Naive thymus-derived CD4-positive, alpha-beta T cell (primary cell): ENCODE measurements at regions not wholly inside any gene's neighbourhood (a gene's known extent, or its start where the extent isn't known, plus 50 kb on each side); places are given as distances from the start of the nearest gene placed in this dataset.

Source experiments
- ATAC-seq: fragments of 150-1000 bp; cut with Tn5 transposase; 2 replicates; pipeline ENCODE4 v1.10.0; 2021; ENCODE audit warnings: mild to moderate bottlenecking, moderate library complexity
- CTCF ChIA-PET: fragments of 350-600 bp; sonication (Branson Sonifier 250); formaldehyde crosslinking; loops from one replicate; lab custom pipeline; 2021; ENCODE audit warnings: antibody characterized with exemption; lab: Charles Lee
- POLR2A ChIA-PET: fragments of 350-600 bp; sonication (Branson Sonifier 250); formaldehyde crosslinking; loops from one replicate; lab custom pipeline; 2021; ENCODE audit warnings: antibody characterized with exemption, inconsistent platforms; lab: Charles Lee
- DNase-seq, 9 donors: peaks; one replicate each; pipeline versions ENCODE4 v3.0.0 to v3.0.0-alpha.2; 2020 to 2022; ENCODE audit warnings: mixed read lengths in 1 of 9
- H3K27ac ChIP-seq: one replicate; pipeline ENCODE4 v1.7.0; 2013; ENCODE audit warnings: mild to moderate bottlenecking, low read depth, low read length, moderate library complexity
- H3K27me3 ChIP-seq, 2 donors: one replicate each; pipeline ENCODE4 v1.7.0; 2013; ENCODE audit warnings: low read length in 2 of 2, mild to moderate bottlenecking in 2 of 2, moderate library complexity in 2 of 2; ENCODE audit not compliant: control insufficient read depth in 2 of 2, insufficient read depth in 2 of 2
- H3K36me3 ChIP-seq, 3 experiments: 1 replicate in 2 of 3; 2 replicates in 1 of 3; pipeline ENCODE4 v1.7.0; 2013; ENCODE audit warnings: low read length in 3 of 3, mild to moderate bottlenecking in 3 of 3, moderate library complexity in 1 of 3; ENCODE audit not compliant: insufficient read depth in 3 of 3, control insufficient read depth in 2 of 3
- H3K4me1 ChIP-seq, 2 donors: one replicate each; pipeline ENCODE4 v1.7.0; 2013; ENCODE audit warnings: low read length in 2 of 2, mild to moderate bottlenecking in 2 of 2, moderate library complexity in 1 of 2; ENCODE audit not compliant: control insufficient read depth in 2 of 2, insufficient read depth in 2 of 2
- H3K4me3 ChIP-seq: 2 replicates; pipeline ENCODE4 v1.7.0; 2013; ENCODE audit warnings: mild to moderate bottlenecking, low read length
- H3K9me3 ChIP-seq, 3 experiments: 1 replicate in 2 of 3; 2 replicates in 1 of 3; pipeline ENCODE4 v1.7.0; 2013; ENCODE audit warnings: low read length in 3 of 3; ENCODE audit not compliant: control insufficient read depth in 2 of 3
- H3K27ac Mint-ChIP-seq, 9 donors: one replicate each; pipeline ENCODE4 v1.8.0; 2020 to 2022; ENCODE audit warnings: mixed read lengths in 9 of 9, mild to moderate bottlenecking in 8 of 9, moderate library complexity in 5 of 9, inconsistent platforms in 2 of 9
- H3K27me3 Mint-ChIP-seq, 5 donors: one replicate each; pipeline ENCODE4 v1.8.0; 2021 to 2022; ENCODE audit warnings: mixed read lengths in 5 of 5, mild to moderate bottlenecking in 1 of 5
- H3K36me3 Mint-ChIP-seq, 5 donors: one replicate each; pipeline ENCODE4 v1.8.0; 2020 to 2022; ENCODE audit warnings: mixed read lengths in 5 of 5, mild to moderate bottlenecking in 3 of 5, inconsistent platforms in 1 of 5
- H3K4me1 Mint-ChIP-seq, 7 donors: one replicate each; pipeline ENCODE4 v1.8.0; 2020 to 2022; ENCODE audit warnings: mixed read lengths in 7 of 7, mild to moderate bottlenecking in 3 of 7, inconsistent platforms in 1 of 7
- H3K4me3 Mint-ChIP-seq, 10 donors: one replicate each; pipeline ENCODE4 v1.8.0; 2020 to 2022; ENCODE audit warnings: mild to moderate bottlenecking in 10 of 10, mixed read lengths in 10 of 10, moderate library complexity in 6 of 10, inconsistent platforms in 2 of 10
- H3K9me3 Mint-ChIP-seq, 11 donors: one replicate each; pipeline ENCODE4 v1.8.0; 2020 to 2022; ENCODE audit warnings: mixed read lengths in 11 of 11, mild to moderate bottlenecking in 4 of 11, inconsistent platforms in 1 of 11, moderate library complexity in 1 of 11
- intact Hi-C, 2 donors: fragments of 100-400 bp; cut with micrococcal nuclease; formaldehyde crosslinking; loops; one replicate each; pipeline ENCODE4 v1.15.1; 2023

DNA sequence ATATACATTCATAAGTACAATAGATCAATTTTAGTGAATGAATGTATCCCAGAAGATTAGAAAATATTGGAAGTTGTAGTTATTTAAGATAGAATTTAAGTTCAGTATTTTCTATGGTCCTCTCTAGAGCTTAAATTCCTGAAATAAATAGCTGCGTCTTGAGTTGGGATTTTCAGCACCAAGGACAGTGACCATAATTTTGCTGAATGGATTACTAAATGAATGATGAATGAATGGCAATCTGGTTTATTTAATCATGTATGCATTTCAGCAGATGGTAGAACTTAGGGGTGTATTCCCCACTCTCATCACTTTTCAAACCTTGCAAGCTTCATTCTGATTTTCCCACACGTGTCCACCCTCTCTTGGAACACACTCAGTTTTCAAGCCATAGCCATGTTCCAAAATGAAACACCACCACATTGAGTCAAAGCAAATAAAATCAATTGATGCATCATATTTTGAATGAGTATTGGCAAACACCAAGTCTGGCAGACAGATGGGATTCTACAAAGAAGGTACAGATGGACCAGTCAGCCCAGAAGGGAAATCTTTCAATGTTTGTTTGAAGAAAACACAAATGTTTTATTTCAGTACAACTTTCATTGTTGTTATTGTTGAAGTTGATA is 362.2 kb upstream of the NXPH2 start:
- Mint-ChIP-seq H3K4me3 (no peak overlapping the region), H3K36me3 (peaks cover 0 to 4% (median 0%) of the 10 kb centered on the region in 5 donors), H3K9me3 (peaks cover 0 to 14% (median 6%) of the 10 kb centered on the region in 11 donors), H3K4me1 (no peaks in the 10 kb centered on the region), H3K27me3 (no peaks in the 10 kb centered on the region), H3K27ac (no peak overlapping the region)
- DNase-seq (no peak), ATAC-seq (no peak)
- H3K4me3 ChIP-seq: no peak overlapping the region
- H3K27me3 ChIP-seq: no peaks in the 10 kb centered on the region
- no peak overlapping the region for H3K27ac ChIP-seq
- H3K36me3 ChIP-seq: no peaks in the 10 kb centered on the region
- intact Hi-C loops: no loop called here
- POLR2A ChIA-PET: no interaction called here
- H3K9me3 ChIP-seq: peaks cover 0 to 5% (median 0%) of the 10 kb centered on the region in 3 experiments
- no peaks in the 10 kb centered on the region for H3K4me1 ChIP-seq
- CTCF ChIA-PET: no interaction called here

- ATAC-seq (no peak), DNase-seq (no peak)
- no peak overlapping the region for H3K27ac ChIP-seq
- no peak overlapping the region for H3K4me3 ChIP-seq
- Mint-ChIP-seq H3K27ac (no peak overlapping the region), H3K36me3 (no peaks in the 10 kb centered on the region), H3K27me3 (no peaks in the 10 kb centered on the region), H3K4me1 (no peaks in the 10 kb centered on the region), H3K9me3 (peaks cover 0 to 30% (median 8%) of the 10 kb centered on the region in 11 donors), H3K4me3 (no peak overlapping the region)
- H3K36me3 ChIP-seq: no peaks in the 10 kb centered on the region
- H3K27me3 ChIP-seq: no peaks in the 10 kb centered on the region
- no peaks in the 10 kb centered on the region for H3K4me1 ChIP-seq
- ChIA-PET POLR2A (no interaction called here), CTCF (no interaction called here)
- intact Hi-C loops: no loop called here
- H3K9me3 ChIP-seq: no peaks in the 10 kb centered on the region
Measured at GRCh38 chr2:139124271-139124670, 344.1 kb upstream of the NXPH2 start.

GRCh38 chr2:139123795-139124194 is 343.6 kb upstream of the NXPH2 start:
- H3K27me3 ChIP-seq: no peaks in the 10 kb centered on the region
- H3K4me3 Mint-ChIP-seq: no peak overlapping the region
- no peak for DNase-seq
- ChIA-PET CTCF (no interaction called here), POLR2A (no interaction called here)
- H3K27me3 Mint-ChIP-seq: no peaks in the 10 kb centered on the region
- no peaks in the 10 kb centered on the region for H3K9me3 ChIP-seq
- H3K27ac ChIP-seq: no peak overlapping the region
- H3K4me1 ChIP-seq: no peaks in the 10 kb centered on the region
- no peak for ATAC-seq
- peaks cover 0 to 35% (median 9%) of the 10 kb centered on the region in 11 donors for H3K9me3 Mint-ChIP-seq
- intact Hi-C loops: no loop called here
- H3K27ac Mint-ChIP-seq: no peak overlapping the region
- H3K4me3 ChIP-seq: no peak overlapping the region
- no peaks in the 10 kb centered on the region for H3K36me3 Mint-ChIP-seq
- H3K36me3 ChIP-seq: no peaks in the 10 kb centered on the region
- H3K4me1 Mint-ChIP-seq: no peaks in the 10 kb centered on the region

DNA sequence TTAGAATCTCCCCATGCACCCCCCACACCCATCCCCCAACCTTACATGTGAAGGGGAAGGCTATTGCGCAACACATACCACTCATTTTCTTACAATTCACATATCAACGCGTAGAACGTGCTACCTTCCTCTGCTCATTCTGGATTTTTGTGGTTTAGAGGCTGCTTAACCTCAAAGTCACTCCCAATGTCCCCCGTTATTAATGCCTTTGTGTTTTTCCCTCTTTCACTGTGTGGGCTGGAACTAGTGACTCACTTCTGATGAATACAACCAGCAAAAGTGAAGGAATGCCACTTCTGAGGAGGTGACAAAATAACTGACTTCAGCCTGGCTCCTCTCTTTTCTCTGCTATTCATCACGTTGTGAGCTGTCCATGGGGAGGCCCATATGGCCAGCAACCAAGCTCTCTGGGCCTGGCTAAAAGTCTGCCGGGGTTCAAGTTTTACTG is 342.5 kb upstream of the NXPH2 start:
- H3K27me3 ChIP-seq: no peaks in the 10 kb centered on the region
- ChIA-PET POLR2A (no interaction called here), CTCF (no interaction called here)
- H3K4me1 ChIP-seq: no peaks in the 10 kb centered on the region
- H3K36me3 ChIP-seq: no peaks in the 10 kb centered on the region
- intact Hi-C loops: no loop called here
- H3K9me3 ChIP-seq: no peaks in the 10 kb centered on the region
- H3K27me3 Mint-ChIP-seq: no peaks in the 10 kb centered on the region
- no peaks in the 10 kb centered on the region for H3K4me1 Mint-ChIP-seq
- no peak overlapping the region for H3K27ac Mint-ChIP-seq
- H3K4me3 ChIP-seq: no peak overlapping the region
- ATAC-seq: no peak
- H3K36me3 Mint-ChIP-seq: no peaks in the 10 kb centered on the region
- H3K27ac ChIP-seq: no peak overlapping the region
- no peak for DNase-seq
- peaks cover 0 to 27% (median 4%) of the 10 kb centered on the region in 11 donors for H3K9me3 Mint-ChIP-seq
- no peak overlapping the region for H3K4me3 Mint-ChIP-seq

- intact Hi-C loops: no loop called here
- Mint-ChIP-seq H3K4me1 (no peaks in the 10 kb centered on the region), H3K9me3 (peaks cover 0 to 24% (median 8%) of the 10 kb centered on the region in 11 donors), H3K27me3 (no peaks in the 10 kb centered on the region), H3K36me3 (no peaks in the 10 kb centered on the region), H3K27ac (no peak overlapping the region), H3K4me3 (no peak overlapping the region)
- Histone ChIP-seq H3K27ac (no peak overlapping the region), H3K4me1 (no peaks in the 10 kb centered on the region), H3K9me3 (no peaks in the 10 kb centered on the region), H3K36me3 (no peaks in the 10 kb centered on the region), H3K4me3 (no peak overlapping the region), H3K27me3 (no peaks in the 10 kb centered on the region)
- POLR2A ChIA-PET: no interaction called here
- CTCF ChIA-PET: no interaction called here
- ATAC-seq: no peak
- DNase-seq: no peak
Measured at GRCh38 chr2:139099721-139100120, 319.5 kb upstream of the NXPH2 start.

GRCh38 chr2:139098961-139099360 is 318.8 kb upstream of the NXPH2 start:
- intact Hi-C loops: no loop called here
- no peaks in the 10 kb centered on the region for H3K27me3 ChIP-seq
- POLR2A ChIA-PET: no interaction called here
- Mint-ChIP-seq H3K4me3 (no peak overlapping the region), H3K27me3 (no peaks in the 10 kb centered on the region), H3K4me1 (no peaks in the 10 kb centered on the region), H3K27ac (no peak overlapping the region), H3K9me3 (peaks cover 0 to 20% (median 4%) of the 10 kb centered on the region in 11 donors), H3K36me3 (no peaks in the 10 kb centered on the region)
- H3K4me1 ChIP-seq: no peaks in the 10 kb centered on the region
- no peak overlapping the region for H3K27ac ChIP-seq
- DNase-seq (no peak), ATAC-seq (no peak)
- no peaks in the 10 kb centered on the region for H3K9me3 ChIP-seq
- CTCF ChIA-PET: no interaction called here
- H3K36me3 ChIP-seq: no peaks in the 10 kb centered on the region
- no peak overlapping the region for H3K4me3 ChIP-seq

GRCh38 chr2:139083121-139083520 is 302.9 kb upstream of the NXPH2 start:
- intact Hi-C loops: no loop called here
- no peaks in the 10 kb centered on the region for H3K36me3 ChIP-seq
- H3K9me3 ChIP-seq: peaks cover 0 to 6% (median 0%) of the 10 kb centered on the region in 3 experiments
- POLR2A ChIA-PET: no interaction called here
- H3K4me1 ChIP-seq: no peaks in the 10 kb centered on the region
- Mint-ChIP-seq H3K4me3 (no peak overlapping the region), H3K27ac (no peak overlapping the region), H3K36me3 (no peaks in the 10 kb centered on the region), H3K4me1 (no peaks in the 10 kb centered on the region), H3K27me3 (no peaks in the 10 kb centered on the region), H3K9me3 (peaks cover 0 to 8% (median 2%) of the 10 kb centered on the region in 11 donors)
- no peak overlapping the region for H3K4me3 ChIP-seq
- no peaks in the 10 kb centered on the region for H3K27me3 ChIP-seq
- CTCF ChIA-PET: no interaction called here
- no peak for ATAC-seq
- no peak overlapping the region for H3K27ac ChIP-seq
- DNase-seq: no peak
